ENCODE measurements at regions not wholly inside any gene's neighbourhood (a gene's known extent, or its start where the extent isn't known, plus 50 kb on each side); places are given as distances from the start of the nearest gene placed in this dataset.

DNA sequence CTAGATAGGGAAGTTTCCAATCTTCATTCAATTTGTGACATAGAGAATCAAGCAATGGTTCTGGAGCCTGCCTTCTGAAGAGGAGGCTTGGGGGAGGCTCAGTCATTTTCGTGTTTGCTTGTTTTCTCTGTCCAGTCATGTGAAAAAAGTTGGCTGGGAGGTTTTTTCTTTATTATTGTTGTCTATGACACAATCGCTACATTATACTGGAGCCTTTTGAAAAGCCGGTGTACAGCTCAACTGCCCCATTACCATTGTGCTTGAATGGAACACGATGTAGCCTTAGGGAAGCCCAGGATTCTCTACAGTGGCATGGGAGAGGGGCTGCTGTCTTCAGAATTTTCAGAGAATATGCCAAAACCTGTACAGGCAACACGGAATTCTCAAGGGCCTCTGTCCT is 57.9 kb upstream of the NCAM1 start:
- no peak for DNase-seq (ENCODE audit: low spot score)

DNA sequence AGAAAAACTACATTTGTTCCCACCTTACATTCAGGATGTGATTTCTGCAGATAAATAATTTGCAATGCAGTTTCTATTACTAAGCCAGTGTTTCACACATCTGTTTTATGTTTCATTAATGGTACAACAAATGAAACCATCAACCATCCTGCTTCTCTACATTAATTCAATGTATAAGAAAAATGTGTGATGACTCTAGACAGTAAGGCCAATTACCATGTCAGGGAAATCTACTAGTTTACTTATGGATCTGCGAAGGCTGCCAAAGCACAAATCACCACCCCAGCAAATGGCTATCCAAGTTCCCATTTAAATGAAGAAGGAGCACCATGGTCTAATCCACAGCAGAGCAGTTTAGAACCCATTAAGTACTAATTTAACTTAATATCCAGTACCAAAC is 50.1 kb upstream of the NCAM1 start:
- no peak for DNase-seq (ENCODE audit: low spot score)

All from CD4-positive, alpha-beta T cell treated with Interleukin-6 at 100 ng/mL for 8 hours (primary cell).